Astrocyte of the spinal cord (primary cell): ENCODE measurements at regions not wholly inside any gene's neighbourhood (a gene's known extent, or its start where the extent isn't known, plus 50 kb on each side); places are given as distances from the start of the nearest gene placed in this dataset.

Source experiments
- DNase-seq: peaks from one replicate; pipeline ENCODE4 v3.0.0; 2011; ENCODE audit warnings: low read depth, low spot score
- H3K4me3 ChIP-seq: 2 replicates; pipeline ENCODE4 v1.5.1; 2011; ENCODE audit warnings: low read depth, mild to moderate bottlenecking, low read length, moderate library complexity
- CTCF ChIP-seq: IDR thresholded peaks from 2 replicates; pipeline ENCODE4 v1.5.1; 2012; ENCODE audit warnings: low read depth, mild to moderate bottlenecking, low read length, inconsistent platforms
- in situ Hi-C: cut with HindIII; loops from 2 replicates; pipeline ENCODE4 v1.10.0; 2017; ENCODE audit warnings: low sequenced_read_pairs

GRCh38 chr7:132690174-132690573 lies 113.9 kb upstream of the PLXNA4 start:
- no peak for DNase-seq
- in situ Hi-C loops = no loop called here
- TF ChIP-seq CTCF = no peak
- H3K4me3 ChIP-seq = no peak overlapping the region

- no peak for DNase-seq
- H3K4me3 ChIP-seq = no peak overlapping the region
- no peak for TF ChIP-seq CTCF
- in situ Hi-C loops = no loop called here
Measured at GRCh38 chr7:132687981-132688383, 111.7 kb upstream of the PLXNA4 start.

- in situ Hi-C loops = no loop called here
- no peak for DNase-seq
- no peak for TF ChIP-seq CTCF
- H3K4me3 ChIP-seq = no peak overlapping the region
Measured at GRCh38 chr7:132687016-132687415, 110.7 kb upstream of the PLXNA4 start.

- in situ Hi-C loops = no loop called here
- TF ChIP-seq CTCF = no peak
- no peak overlapping the region for H3K4me3 ChIP-seq
- DNase-seq = no peak
Measured at GRCh38 chr7:132685277-132685676, 109.0 kb upstream of the PLXNA4 start.

- H3K4me3 ChIP-seq = no peak overlapping the region
- TF ChIP-seq CTCF = no peak
- in situ Hi-C loops = no loop called here
- DNase-seq = no peak
Measured at GRCh38 chr7:132683896-132684690, 107.8 kb upstream of the PLXNA4 start.

GRCh38 chr7:132681951-132682350 lies 105.7 kb upstream of the PLXNA4 start:
- no peak for TF ChIP-seq CTCF
- H3K4me3 ChIP-seq = no peak overlapping the region
- in situ Hi-C loops = no loop called here
- DNase-seq = no peak

GRCh38 chr7:132680590-132680989 lies 104.3 kb upstream of the PLXNA4 start:
- H3K4me3 ChIP-seq = no peak overlapping the region
- no peak for TF ChIP-seq CTCF
- in situ Hi-C loops = no loop called here
- DNase-seq = no peak
